Neuronal stem cell (in vitro differentiated cells): ENCODE measurements at regions not wholly inside any gene's neighbourhood (a gene's known extent, or its start where the extent isn't known, plus 50 kb on each side); places are given as distances from the start of the nearest gene placed in this dataset.
A peak's percentile ranks its signal among the peaks of the same experiment; 100 is the strongest.

Experiments
- DNase-seq: peaks from one replicate; pipeline ENCODE4 v3.0.0-alpha.2; 2013; ENCODE audit warnings: low spot score
- H2AFZ ChIP-seq: one replicate; pipeline ENCODE4 v1.6.1; 2013; ENCODE audit warnings: mild to moderate bottlenecking, low read length, inconsistent platforms
- H2AK5ac ChIP-seq: 2 replicates; pipeline ENCODE4 v1.6.1; 2013; ENCODE audit warnings: low read depth, mild to moderate bottlenecking, inconsistent platforms, low read length, moderate library complexity, mixed read lengths
- H2BK120ac ChIP-seq: 2 replicates; pipeline ENCODE4 v1.6.1; 2013; ENCODE audit warnings: low read depth, mild to moderate bottlenecking, inconsistent platforms, low read length, moderate library complexity, mixed read lengths
- H2BK12ac ChIP-seq: one replicate; pipeline ENCODE4 v1.6.1; 2013; ENCODE audit warnings: low read length, inconsistent platforms
- H2BK15ac ChIP-seq: 2 replicates; pipeline ENCODE4 v1.6.1; 2013; ENCODE audit warnings: mild to moderate bottlenecking, low read length, inconsistent platforms, mixed read lengths
- H2BK5ac ChIP-seq: one replicate; pipeline ENCODE4 v1.6.1; 2013; ENCODE audit warnings: inconsistent platforms, mild to moderate bottlenecking, low read length, moderate library complexity
- H3K14ac ChIP-seq: one replicate; pipeline ENCODE4 v1.6.1; 2013; ENCODE audit warnings: low read length, inconsistent platforms
- H3K18ac ChIP-seq: 2 replicates; pipeline ENCODE4 v1.6.1; 2013; ENCODE audit warnings: low read length, inconsistent platforms
- H3K23ac ChIP-seq: 2 replicates; pipeline ENCODE4 v1.6.1; 2013; ENCODE audit warnings: low read depth, mild to moderate bottlenecking, mixed read lengths, low read length, inconsistent platforms; ENCODE audit not compliant: poor library complexity
- H3K27ac ChIP-seq: replicated peaks from 3 replicates; pipeline ENCODE4 v1.5.1; 2013; ENCODE audit warnings: low read length, inconsistent platforms
- H3K27me3 ChIP-seq, 3 experiments: 2 replicates each; pipeline ENCODE4 v1.6.1; 2013; ENCODE audit warnings: low read length in 3 of 3, mild to moderate bottlenecking in 2 of 3, inconsistent platforms in 1 of 3, low read depth in 1 of 3, mixed read lengths in 1 of 3, moderate library complexity in 1 of 3; ENCODE audit not compliant: control insufficient read depth in 3 of 3, insufficient read depth in 3 of 3
- H3K36me3 ChIP-seq, 2 donors: replicated peaks in 1 of 2; 2 replicates each; pipeline ENCODE4 v1.6.1; 2013; ENCODE audit warnings: low read length in 2 of 2; ENCODE audit not compliant: control insufficient read depth in 2 of 2, insufficient read depth in 2 of 2
- H3K4ac ChIP-seq: 2 replicates; pipeline ENCODE4 v1.6.1; 2013; ENCODE audit warnings: inconsistent platforms, mild to moderate bottlenecking, low read length, moderate library complexity
- H3K4me1 ChIP-seq, 2 donors: 1 replicate in 1 of 2; 2 replicates in 1 of 2; pipeline ENCODE4 v1.6.1; 2013; ENCODE audit warnings: low read length in 2 of 2, low read depth in 1 of 2; ENCODE audit not compliant: control insufficient read depth in 2 of 2, insufficient read depth in 1 of 2
- H3K4me2 ChIP-seq: one replicate; pipeline ENCODE4 v1.6.1; 2013; ENCODE audit warnings: mild to moderate bottlenecking, low read length, inconsistent platforms; ENCODE audit not compliant: insufficient read depth, poor library complexity, severe bottlenecking
- H3K4me3 ChIP-seq, 2 donors: 2 replicates each; pipeline ENCODE4 v1.5.1; 2013; ENCODE audit warnings: low read length in 2 of 2, mild to moderate bottlenecking in 2 of 2, inconsistent platforms in 1 of 2, moderate library complexity in 1 of 2
- H3K79me1 ChIP-seq: one replicate; pipeline ENCODE4 v1.6.1; 2013; ENCODE audit warnings: low read depth, mild to moderate bottlenecking, inconsistent platforms, low read length, moderate library complexity
- H3K9ac ChIP-seq: one replicate; pipeline ENCODE4 v1.6.1; 2013; ENCODE audit warnings: mild to moderate bottlenecking, low read depth, low read length, inconsistent platforms; ENCODE audit not compliant: poor library complexity
- H3K9me3 ChIP-seq, 2 donors: replicated peaks in 1 of 2; 2 replicates each; pipeline versions ENCODE3 to v1.6.1; 2013; ENCODE audit warnings: low read length in 2 of 2, mild to moderate bottlenecking in 2 of 2, inconsistent platforms in 1 of 2, low read depth in 1 of 2, mixed read lengths in 1 of 2, moderate library complexity in 1 of 2; ENCODE audit not compliant: control insufficient read depth in 2 of 2, insufficient read depth in 1 of 2
- H4K8ac ChIP-seq: one replicate; pipeline ENCODE4 v1.6.1; 2013; ENCODE audit warnings: low read depth, mild to moderate bottlenecking, inconsistent platforms, low read length, moderate library complexity
- H4K91ac ChIP-seq: one replicate; pipeline ENCODE4 v1.6.1; 2013; ENCODE audit warnings: low read length, low read depth, mild to moderate bottlenecking, inconsistent platforms; ENCODE audit not compliant: poor library complexity
- WGBS, 2 donors: extraction: QIAGEN DNeasy Blood & Tissue Kit; methylation state at CpG; one replicate each; pipeline ENCODE4 v1.1.7; 2013; ENCODE audit warnings: missing lambda C conversion rate in 2 of 2, mixed read lengths in 1 of 2; ENCODE audit not compliant: insufficient read length in 2 of 2, insufficient replicate concordance in 1 of 2; ENCODE audit errors: extremely low coverage in 2 of 2; 5-methylcytosine and 5-hydroxymethylcytosine counted together

- H3K14ac ChIP-seq, result no peak overlapping the region
- H4K91ac ChIP-seq, result no peak overlapping the region
- no peak for DNase-seq
- H3K9ac ChIP-seq, result no peak overlapping the region
- no peak overlapping the region for H3K4me2 ChIP-seq
- no peak overlapping the region for H3K27ac ChIP-seq
- H3K27me3 ChIP-seq, result no peaks in the 10 kb centered on the region
- H3K23ac ChIP-seq, result no peak overlapping the region
- H2BK15ac ChIP-seq, result no peak overlapping the region
- no peak overlapping the region for H2BK5ac ChIP-seq
- no peak overlapping the region for H3K18ac ChIP-seq
- no peak overlapping the region for H2BK12ac ChIP-seq
- no peaks in the 10 kb centered on the region for H3K9me3 ChIP-seq
- H3K79me1 ChIP-seq, result no peaks in the 10 kb centered on the region
- peak overlapping the region; percentile 50 for H2AFZ ChIP-seq
- no CpG with 5 or more reads among the region's 7 CpGs for WGBS, 2 donors
- no peak overlapping the region for H2AK5ac ChIP-seq
- no peaks in the 10 kb centered on the region for H3K36me3 ChIP-seq
- H2BK120ac ChIP-seq, result no peak overlapping the region
- H3K4me1 ChIP-seq, result peaks cover 2 to 15% of the 10 kb centered on the region in 2 donors
- H3K4me3 ChIP-seq, result no peak overlapping the region
- no peak overlapping the region for H4K8ac ChIP-seq
- H3K4ac ChIP-seq, result no peak overlapping the region
These were observed 428.1 kb downstream of the SOX2 start for GRCh38 chr3:182139627-182140357.

- H3K27ac ChIP-seq, result no peak overlapping the region
- no peak for DNase-seq
- peaks cover 2 to 3% of the 10 kb centered on the region in 2 donors for H3K9me3 ChIP-seq
These were observed 431.2 kb downstream of the SOX2 start for GRCh38 chr3:182142928-182143327.

GRCh38 chr3:182143903-182144302, 432.2 kb downstream of the SOX2 start:
- Histone ChIP-seq H3K9me3 (peaks cover 2 to 3% of the 10 kb centered on the region in 2 donors), H4K91ac (no peak overlapping the region), H3K27me3 (no peaks in the 10 kb centered on the region), H2AK5ac (no peak overlapping the region), H3K79me1 (no peaks in the 10 kb centered on the region), H3K4ac (no peak overlapping the region), H3K14ac (no peak overlapping the region), H2AFZ (no peak overlapping the region), H3K9ac (no peak overlapping the region), H4K8ac (no peak overlapping the region), H3K4me1 (peaks cover 2 to 13% of the 10 kb centered on the region in 2 donors), H3K4me3 (no peak overlapping the region), H3K36me3 (no peaks in the 10 kb centered on the region), H2BK12ac (no peak overlapping the region), H2BK120ac (no peak overlapping the region), H3K4me2 (no peak overlapping the region), H3K27ac (no peak overlapping the region), H3K18ac (no peak overlapping the region), H2BK15ac (no peak overlapping the region), H3K23ac (no peak overlapping the region), H2BK5ac (no peak overlapping the region)
- DNase-seq, result no peak
- WGBS, 2 donors, result no CpG with 5 or more reads among the region's 2 CpGs

More at GRCh38 chr3:182142928-182143327, 431.2 kb downstream of the SOX2 start:
- no peak overlapping the region for H3K14ac ChIP-seq
- H3K4me3 ChIP-seq, result no peak overlapping the region
- H3K4me2 ChIP-seq, result no peak overlapping the region
- no peaks in the 10 kb centered on the region for H3K79me1 ChIP-seq
- no peak overlapping the region for H3K18ac ChIP-seq
- no CpG with 5 or more reads among the region's 2 CpGs for WGBS, 2 donors
- H3K36me3 ChIP-seq, result no peaks in the 10 kb centered on the region
- H2BK15ac ChIP-seq, result no peak overlapping the region
- no peak overlapping the region for H3K4ac ChIP-seq
- no peak overlapping the region for H4K91ac ChIP-seq
- H4K8ac ChIP-seq, result no peak overlapping the region
- no peak overlapping the region for H2BK5ac ChIP-seq
- no peak overlapping the region for H2AK5ac ChIP-seq
- H3K9ac ChIP-seq, result no peak overlapping the region
- H3K23ac ChIP-seq, result no peak overlapping the region
- no peak overlapping the region for H2BK12ac ChIP-seq
- H3K27me3 ChIP-seq, result no peaks in the 10 kb centered on the region
- H2AFZ ChIP-seq, result no peak overlapping the region
- peaks cover 2 to 13% of the 10 kb centered on the region in 2 donors for H3K4me1 ChIP-seq
- H2BK120ac ChIP-seq, result no peak overlapping the region

GRCh38 chr3:182148360-182148759, 436.6 kb downstream of the SOX2 start:
- Histone ChIP-seq H4K8ac (no peak overlapping the region), H4K91ac (no peak overlapping the region), H3K18ac (no peak overlapping the region), H3K27ac (no peak overlapping the region), H2BK120ac (no peak overlapping the region), H3K4ac (no peak overlapping the region), H3K4me1 (peaks cover 0 to 6% of the 10 kb centered on the region in 2 donors), H3K23ac (no peak overlapping the region), H3K27me3 (no peaks in the 10 kb centered on the region), H3K9ac (no peak overlapping the region), H3K79me1 (no peaks in the 10 kb centered on the region), H3K36me3 (no peaks in the 10 kb centered on the region), H3K14ac (no peak overlapping the region), H3K9me3 (peaks cover 2 to 3% of the 10 kb centered on the region in 2 donors), H2BK5ac (no peak overlapping the region), H3K4me2 (no peak overlapping the region), H3K4me3 (no peak overlapping the region), H2BK15ac (no peak overlapping the region), H2AK5ac (no peak overlapping the region), H2AFZ (no peak overlapping the region), H2BK12ac (no peak overlapping the region)
- DNase-seq, result no peak
- WGBS, 2 donors, result no CpG with 5 or more reads among the region's 3 CpGs
